NCI-H2196 (cell line): ENCODE measurements at regions not wholly inside any gene's neighbourhood (a gene's known extent, or its start where the extent isn't known, plus 50 kb on each side); places are given as distances from the start of the nearest gene placed in this dataset.
"Not testable (repeated sequence)": the region's sequence is repeated elsewhere in the genome, so short reads cannot be mapped to it uniquely, and the experiment has no call there.

Experiments used
- DNase-seq: peaks from one replicate; lab custom pipeline; 2025; ENCODE audit not compliant: unreplicated experiment; lab: John Stamatoyannopoulos, UW

- no peak for DNase-seq
Observed at GRCh38 chr5:110812639-110813038, 73.8 kb downstream of the SLC25A46 start.

- DNase-seq, result no peak
Observed at GRCh38 chr5:110815916-110816605, 77.3 kb downstream of the SLC25A46 start.

GRCh38 chr5:110817459-110817858 is 78.7 kb downstream of the SLC25A46 start:
- no peak for DNase-seq

GRCh38 chr5:110823571-110823970 is 84.8 kb downstream of the SLC25A46 start:
- no peak for DNase-seq

- no peak for DNase-seq
Observed at GRCh38 chr5:110824936-110825441, 86.2 kb downstream of the SLC25A46 start.

- DNase-seq, result no peak
Observed at GRCh38 chr5:110832683-110833082, 93.9 kb downstream of the SLC25A46 start.

- not testable (repeated sequence) for DNase-seq
Observed at GRCh38 chr5:110834933-110835332, 96.1 kb downstream of the SLC25A46 start.

GRCh38 chr5:110836851-110837250 is 98.0 kb downstream of the SLC25A46 start:
- DNase-seq, result no peak

- DNase-seq, result not testable (repeated sequence)
Observed at GRCh38 chr5:110838357-110838756, 99.5 kb downstream of the SLC25A46 start.

- DNase-seq, result no peak
Observed at GRCh38 chr5:110838961-110839360, 100.2 kb downstream of the SLC25A46 start.

GRCh38 chr5:110840347-110840960 is 101.6 kb downstream of the SLC25A46 start:
- no peak for DNase-seq

- DNase-seq, result no peak
Observed at GRCh38 chr5:110841137-110841536, 102.3 kb downstream of the SLC25A46 start.

GRCh38 chr5:110842948-110843347 is 104.1 kb downstream of the SLC25A46 start:
- no peak for DNase-seq

GRCh38 chr5:110844251-110844650 is 105.4 kb downstream of the SLC25A46 start:
- no peak for DNase-seq

- DNase-seq, result no peak
Observed at GRCh38 chr5:110846398-110847001, 107.7 kb downstream of the SLC25A46 start.

- DNase-seq, result no peak
Observed at GRCh38 chr5:110851357-110851756, 112.5 kb downstream of the SLC25A46 start.

- DNase-seq, result no peak
Observed at GRCh38 chr5:110852053-110852452, 113.2 kb downstream of the SLC25A46 start.

- no peak for DNase-seq
Observed at GRCh38 chr5:110852541-110852940, 113.7 kb downstream of the SLC25A46 start.

GRCh38 chr5:110853267-110853666 is 114.5 kb downstream of the SLC25A46 start:
- no peak for DNase-seq

GRCh38 chr5:110854200-110854599 is 115.4 kb downstream of the SLC25A46 start:
- no peak for DNase-seq

GRCh38 chr5:110855961-110856360 is 117.2 kb downstream of the SLC25A46 start:
- DNase-seq, result no peak
